Natural killer cell (primary cell): ENCODE measurements at regions not wholly inside any gene's neighbourhood (a gene's known extent, or its start where the extent isn't known, plus 50 kb on each side); places are given as distances from the start of the nearest gene placed in this dataset.

ENCODE experiments used
- ATAC-seq, 3 donors: fragments of 150-1000 bp in 2 of 3; fragments of 200-7000 bp in 1 of 3; cut with Tn5 transposase; 1 replicate in 1 of 3; 2 replicates in 2 of 3; pipeline ENCODE4 v1.10.0; 2021; ENCODE audit warnings: mild to moderate bottlenecking in 2 of 3, moderate library complexity in 2 of 3
- DNase-seq, 2 donors: peaks; one replicate each; pipeline versions ENCODE4 v3.0.0 to v3.0.0-alpha.2; 2013 to 2021; ENCODE audit warnings: mixed read lengths in 1 of 2
- H3K27ac ChIP-seq: one replicate; pipeline ENCODE4 v1.5.1; 2013; ENCODE audit warnings: mild to moderate bottlenecking, low read length
- H3K27me3 ChIP-seq: one replicate; pipeline ENCODE4 v1.6.1; 2013; ENCODE audit warnings: low read length; ENCODE audit not compliant: control insufficient read depth, insufficient read depth
- H3K36me3 ChIP-seq: one replicate; pipeline ENCODE4 v1.6.1; 2013; ENCODE audit warnings: low read length; ENCODE audit not compliant: control insufficient read depth, insufficient read depth
- H3K4me1 ChIP-seq: one replicate; pipeline ENCODE4 v1.6.1; 2013; ENCODE audit warnings: low read length; ENCODE audit not compliant: control insufficient read depth, insufficient read depth
- H3K4me3 ChIP-seq: one replicate; pipeline ENCODE4 v1.5.1; 2013; ENCODE audit warnings: low read length
- H3K9me3 ChIP-seq: one replicate; pipeline ENCODE4 v1.6.1; 2013; ENCODE audit warnings: low read length; ENCODE audit not compliant: control insufficient read depth, insufficient read depth
- H3K27ac Mint-ChIP-seq, 2 donors: one replicate each; pipeline ENCODE4 v1.8.0; 2022; ENCODE audit warnings: mild to moderate bottlenecking in 2 of 2, mixed read lengths in 2 of 2, moderate library complexity in 1 of 2
- H3K27me3 Mint-ChIP-seq, 2 donors: one replicate each; pipeline ENCODE4 v1.8.0; 2022; ENCODE audit warnings: low read depth in 2 of 2, mixed read lengths in 2 of 2
- H3K36me3 Mint-ChIP-seq: one replicate; pipeline ENCODE4 v1.8.0; 2022; ENCODE audit warnings: mixed read lengths
- H3K4me1 Mint-ChIP-seq, 2 donors: one replicate each; pipeline ENCODE4 v1.8.0; 2022; ENCODE audit warnings: mixed read lengths in 2 of 2
- H3K4me3 Mint-ChIP-seq: one replicate; pipeline ENCODE4 v1.8.0; 2022; ENCODE audit warnings: mild to moderate bottlenecking, moderate library complexity, mixed read lengths
- H3K9me3 Mint-ChIP-seq, 2 donors: one replicate each; pipeline ENCODE4 v1.8.0; 2022; ENCODE audit warnings: mixed read lengths in 2 of 2
- WGBS: methylation state at CpG from one replicate; pipeline ENCODE4 v1.1.7; 2013; ENCODE audit warnings: missing lambda C conversion rate; ENCODE audit not compliant: insufficient coverage; 5-methylcytosine and 5-hydroxymethylcytosine counted together
- intact Hi-C: fragments of 100-400 bp; cut with micrococcal nuclease; formaldehyde crosslinking; loops from one replicate; pipeline ENCODE4 v1.14.2; 2022
- TF ChIP-seq, protein P1 (sequence below): fragments of 200-600 bp; IDR thresholded peaks from one replicate; pipeline ENCODE4 v1.8.0; 2022; ENCODE audit warnings: antibody characterized with exemption

DNA sequence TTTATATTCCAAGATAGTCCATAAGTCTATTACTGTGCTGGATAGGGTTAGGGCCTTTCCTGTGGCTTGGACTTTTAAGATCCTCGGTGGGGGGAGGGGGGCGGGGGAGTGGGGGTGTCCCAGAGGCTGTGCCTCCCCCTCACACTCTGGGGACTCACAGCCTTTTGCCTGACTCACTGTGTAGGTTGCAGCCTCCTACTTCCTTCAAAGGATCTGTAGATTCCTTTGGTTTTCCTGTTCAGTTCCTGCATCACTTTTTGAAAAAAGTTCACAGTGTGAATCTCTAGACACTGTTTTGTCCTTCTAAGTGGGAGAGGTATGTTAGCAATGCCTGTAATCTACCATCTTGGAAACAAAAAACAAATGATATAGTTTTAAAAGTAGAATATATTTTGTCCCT lies 999.9 kb downstream of the GLUD2 start:
- no peak overlapping the region for H3K27ac ChIP-seq
- Mint-ChIP-seq H3K4me1 (no peaks in the 10 kb centered on the region), H3K27ac (no peak overlapping the region), H3K4me3 (no peak overlapping the region), H3K27me3 (no peaks in the 10 kb centered on the region), H3K36me3 (no peaks in the 10 kb centered on the region), H3K9me3 (peaks cover 0 to 5% of the 10 kb centered on the region in 2 donors)
- no peaks in the 10 kb centered on the region for H3K27me3 ChIP-seq
- H3K4me1 ChIP-seq, result no peaks in the 10 kb centered on the region
- no peak for DNase-seq
- WGBS, result no CpG with 5 or more reads among the region's 2 CpGs
- no peak overlapping the region for H3K4me3 ChIP-seq
- intact Hi-C loops, result no loop called here
- no peaks in the 10 kb centered on the region for H3K36me3 ChIP-seq
- ATAC-seq, result no peak
- TF ChIP-seq, protein P1, sequence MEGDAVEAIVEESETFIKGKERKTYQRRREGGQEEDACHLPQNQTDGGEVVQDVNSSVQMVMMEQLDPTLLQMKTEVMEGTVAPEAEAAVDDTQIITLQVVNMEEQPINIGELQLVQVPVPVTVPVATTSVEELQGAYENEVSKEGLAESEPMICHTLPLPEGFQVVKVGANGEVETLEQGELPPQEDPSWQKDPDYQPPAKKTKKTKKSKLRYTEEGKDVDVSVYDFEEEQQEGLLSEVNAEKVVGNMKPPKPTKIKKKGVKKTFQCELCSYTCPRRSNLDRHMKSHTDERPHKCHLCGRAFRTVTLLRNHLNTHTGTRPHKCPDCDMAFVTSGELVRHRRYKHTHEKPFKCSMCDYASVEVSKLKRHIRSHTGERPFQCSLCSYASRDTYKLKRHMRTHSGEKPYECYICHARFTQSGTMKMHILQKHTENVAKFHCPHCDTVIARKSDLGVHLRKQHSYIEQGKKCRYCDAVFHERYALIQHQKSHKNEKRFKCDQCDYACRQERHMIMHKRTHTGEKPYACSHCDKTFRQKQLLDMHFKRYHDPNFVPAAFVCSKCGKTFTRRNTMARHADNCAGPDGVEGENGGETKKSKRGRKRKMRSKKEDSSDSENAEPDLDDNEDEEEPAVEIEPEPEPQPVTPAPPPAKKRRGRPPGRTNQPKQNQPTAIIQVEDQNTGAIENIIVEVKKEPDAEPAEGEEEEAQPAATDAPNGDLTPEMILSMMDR, result no peak
- peaks cover 4% of the 10 kb centered on the region for H3K9me3 ChIP-seq

DNA sequence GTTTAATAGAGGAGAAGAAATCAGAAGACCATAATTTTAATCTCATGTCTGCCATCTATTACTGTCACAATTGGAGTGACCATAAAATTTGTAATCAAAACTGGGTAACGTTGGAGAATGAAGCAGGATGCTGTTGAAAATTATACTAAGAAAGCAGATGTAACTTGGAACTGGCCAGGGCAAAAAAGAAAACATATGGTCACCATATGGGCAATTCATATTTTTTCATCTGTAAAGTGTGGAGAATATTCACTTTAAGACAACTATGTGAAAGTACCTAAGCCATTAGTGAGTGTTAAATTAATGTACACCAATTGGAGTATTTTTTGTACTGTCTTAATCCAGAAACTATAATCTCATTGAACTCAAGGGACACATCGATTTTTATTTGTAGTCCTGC lies 1008.0 kb downstream of the GLUD2 start:
- Mint-ChIP-seq H3K4me3 (no peak overlapping the region), H3K27ac (no peak overlapping the region), H3K4me1 (no peaks in the 10 kb centered on the region), H3K36me3 (no peaks in the 10 kb centered on the region), H3K9me3 (peaks cover 0 to 2% of the 10 kb centered on the region in 2 donors), H3K27me3 (no peaks in the 10 kb centered on the region)
- 83% methylated on average over 1 of the region's 2 CpGs for WGBS
- intact Hi-C loops, result no loop called here
- Histone ChIP-seq H3K9me3 (no peaks in the 10 kb centered on the region), H3K4me1 (no peaks in the 10 kb centered on the region), H3K36me3 (no peaks in the 10 kb centered on the region), H3K27me3 (no peaks in the 10 kb centered on the region), H3K27ac (no peak overlapping the region), H3K4me3 (no peak overlapping the region)
- TF ChIP-seq, protein P1, result no peak
- ATAC-seq (no peak), DNase-seq (no peak)

DNA sequence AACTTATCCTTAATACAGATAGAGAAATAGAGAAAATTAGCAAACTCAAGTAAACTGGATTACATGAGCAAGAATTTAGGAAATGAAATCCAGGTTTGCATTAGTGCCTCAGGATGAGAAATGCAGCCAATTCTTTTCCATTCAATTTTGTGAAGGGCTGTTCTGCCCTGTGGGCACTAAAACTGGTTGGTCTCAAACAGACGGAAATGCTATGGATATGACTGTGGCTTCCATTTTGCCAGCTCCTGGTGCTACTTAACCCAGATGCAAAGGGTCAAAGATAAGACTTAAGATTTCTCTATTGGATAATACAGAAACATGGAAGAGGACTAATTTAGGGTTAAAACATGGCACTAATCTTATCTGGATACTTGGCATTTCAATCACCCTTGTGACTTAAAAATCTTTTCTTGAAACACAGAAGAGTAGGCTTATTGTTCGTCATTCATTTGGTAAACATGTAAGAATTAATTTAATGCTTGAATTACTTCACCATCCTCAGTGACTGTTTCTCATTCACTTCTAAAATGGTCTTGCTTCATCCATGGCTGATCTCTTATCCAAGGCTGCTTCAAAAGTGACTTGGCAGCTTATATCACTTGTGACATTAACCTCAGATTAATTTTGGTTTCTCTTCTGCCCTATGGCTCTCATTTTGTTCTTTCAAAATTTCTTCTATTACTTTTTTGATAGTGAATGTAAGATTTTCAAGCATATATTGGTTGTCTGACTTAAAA lies 1008.7 kb downstream of the GLUD2 start:
- Mint-ChIP-seq H3K4me1 (no peaks in the 10 kb centered on the region), H3K36me3 (no peaks in the 10 kb centered on the region), H3K4me3 (no peak overlapping the region), H3K27ac (no peak overlapping the region), H3K9me3 (peaks cover 0 to 2% of the 10 kb centered on the region in 2 donors), H3K27me3 (no peaks in the 10 kb centered on the region)
- WGBS, result 89% methylated on average over 1 of the region's 2 CpGs
- ATAC-seq (no peak), DNase-seq (no peak)
- TF ChIP-seq, protein P1, result no peak
- Histone ChIP-seq H3K4me1 (no peaks in the 10 kb centered on the region), H3K27me3 (no peaks in the 10 kb centered on the region), H3K4me3 (no peak overlapping the region), H3K36me3 (no peaks in the 10 kb centered on the region), H3K9me3 (no peaks in the 10 kb centered on the region), H3K27ac (no peak overlapping the region)
- intact Hi-C loops, result no loop called here

DNA sequence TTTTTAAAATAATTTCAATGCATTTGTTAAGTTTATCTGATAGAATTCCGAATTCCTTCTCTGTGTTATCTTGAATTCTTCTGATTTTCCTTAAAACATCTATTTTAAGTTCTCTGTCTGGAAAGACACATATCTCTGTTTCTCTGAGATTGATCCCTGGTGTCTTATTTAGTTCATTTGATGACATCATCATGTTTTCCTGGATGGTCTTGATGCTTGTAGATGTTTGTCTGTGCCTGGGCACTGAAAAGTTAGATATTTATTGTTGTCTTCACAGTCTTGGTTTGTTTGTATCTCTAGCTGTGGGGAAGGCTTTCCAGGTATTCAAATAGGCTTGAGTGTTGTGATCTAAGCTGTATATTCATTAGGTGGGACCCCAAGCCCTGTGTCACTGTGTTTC lies 1028.8 kb downstream of the GLUD2 start:
- Mint-ChIP-seq H3K27ac (no peak overlapping the region), H3K4me3 (no peak overlapping the region), H3K9me3 (peaks cover 7 to 18% of the 10 kb centered on the region in 2 donors), H3K4me1 (no peaks in the 10 kb centered on the region), H3K27me3 (no peaks in the 10 kb centered on the region), H3K36me3 (no peaks in the 10 kb centered on the region)
- H3K4me3 ChIP-seq, result no peak overlapping the region
- H3K4me1 ChIP-seq, result no peaks in the 10 kb centered on the region
- TF ChIP-seq, protein P1, result no peak
- H3K27ac ChIP-seq, result no peak overlapping the region
- DNase-seq (no peak), ATAC-seq (no peak)
- no peaks in the 10 kb centered on the region for H3K27me3 ChIP-seq
- no CpG with 5 or more reads among the region's 1 CpG for WGBS
- no peaks in the 10 kb centered on the region for H3K36me3 ChIP-seq
- peaks cover 9% of the 10 kb centered on the region for H3K9me3 ChIP-seq
- intact Hi-C loops, result no loop called here
